HL-60 (cell line): ENCODE measurements at regions not wholly inside any gene's neighbourhood (a gene's known extent, or its start where the extent isn't known, plus 50 kb on each side); places are given as distances from the start of the nearest gene placed in this dataset.

Experiments
- GABPA ChIP-seq: IDR thresholded peaks from 2 replicates; pipeline ENCODE4 v1.6.1; 2012; ENCODE audit warnings: low read depth
- POLR2AphosphoS5 ChIP-seq: IDR thresholded peaks from 2 replicates; pipeline ENCODE4 v1.6.1; 2012; ENCODE audit warnings: low read depth
- TF ChIP-seq, protein P1 (sequence below): IDR thresholded peaks from one replicate; pipeline ENCODE4 v1.5.1; 2011; ENCODE audit warnings: low read length, control low read depth, inconsistent platforms; ENCODE audit not compliant: insufficient read depth
- TF ChIP-seq, protein P2 (sequence below): IDR thresholded peaks from 2 replicates; pipeline ENCODE4 v1.6.1; 2012; ENCODE audit warnings: low read depth; ENCODE audit not compliant: insufficient replicate concordance

DNA sequence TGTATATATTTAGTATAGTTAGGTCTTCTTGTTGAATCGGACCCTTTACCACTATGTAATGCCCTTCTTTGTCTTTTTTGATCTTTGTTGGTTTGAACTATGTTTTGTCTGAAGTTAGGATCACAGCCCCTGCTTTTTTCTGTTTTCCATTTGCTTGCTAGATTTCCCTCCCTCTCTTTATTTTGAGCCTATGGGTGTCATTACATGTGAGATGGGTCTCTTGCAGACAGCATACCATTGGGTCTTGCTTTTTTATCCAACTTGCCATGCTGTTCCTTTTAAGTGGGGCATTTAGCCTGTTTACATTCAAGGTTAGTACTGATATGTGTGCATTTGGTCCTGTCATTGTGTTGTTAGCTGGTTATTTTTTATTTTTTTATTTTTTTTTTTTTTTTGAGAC, 224.6 kb downstream of the INSC start:
- TF ChIP-seq, protein P1, sequence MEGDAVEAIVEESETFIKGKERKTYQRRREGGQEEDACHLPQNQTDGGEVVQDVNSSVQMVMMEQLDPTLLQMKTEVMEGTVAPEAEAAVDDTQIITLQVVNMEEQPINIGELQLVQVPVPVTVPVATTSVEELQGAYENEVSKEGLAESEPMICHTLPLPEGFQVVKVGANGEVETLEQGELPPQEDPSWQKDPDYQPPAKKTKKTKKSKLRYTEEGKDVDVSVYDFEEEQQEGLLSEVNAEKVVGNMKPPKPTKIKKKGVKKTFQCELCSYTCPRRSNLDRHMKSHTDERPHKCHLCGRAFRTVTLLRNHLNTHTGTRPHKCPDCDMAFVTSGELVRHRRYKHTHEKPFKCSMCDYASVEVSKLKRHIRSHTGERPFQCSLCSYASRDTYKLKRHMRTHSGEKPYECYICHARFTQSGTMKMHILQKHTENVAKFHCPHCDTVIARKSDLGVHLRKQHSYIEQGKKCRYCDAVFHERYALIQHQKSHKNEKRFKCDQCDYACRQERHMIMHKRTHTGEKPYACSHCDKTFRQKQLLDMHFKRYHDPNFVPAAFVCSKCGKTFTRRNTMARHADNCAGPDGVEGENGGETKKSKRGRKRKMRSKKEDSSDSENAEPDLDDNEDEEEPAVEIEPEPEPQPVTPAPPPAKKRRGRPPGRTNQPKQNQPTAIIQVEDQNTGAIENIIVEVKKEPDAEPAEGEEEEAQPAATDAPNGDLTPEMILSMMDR, result no peak
- TF ChIP-seq, protein P2, sequence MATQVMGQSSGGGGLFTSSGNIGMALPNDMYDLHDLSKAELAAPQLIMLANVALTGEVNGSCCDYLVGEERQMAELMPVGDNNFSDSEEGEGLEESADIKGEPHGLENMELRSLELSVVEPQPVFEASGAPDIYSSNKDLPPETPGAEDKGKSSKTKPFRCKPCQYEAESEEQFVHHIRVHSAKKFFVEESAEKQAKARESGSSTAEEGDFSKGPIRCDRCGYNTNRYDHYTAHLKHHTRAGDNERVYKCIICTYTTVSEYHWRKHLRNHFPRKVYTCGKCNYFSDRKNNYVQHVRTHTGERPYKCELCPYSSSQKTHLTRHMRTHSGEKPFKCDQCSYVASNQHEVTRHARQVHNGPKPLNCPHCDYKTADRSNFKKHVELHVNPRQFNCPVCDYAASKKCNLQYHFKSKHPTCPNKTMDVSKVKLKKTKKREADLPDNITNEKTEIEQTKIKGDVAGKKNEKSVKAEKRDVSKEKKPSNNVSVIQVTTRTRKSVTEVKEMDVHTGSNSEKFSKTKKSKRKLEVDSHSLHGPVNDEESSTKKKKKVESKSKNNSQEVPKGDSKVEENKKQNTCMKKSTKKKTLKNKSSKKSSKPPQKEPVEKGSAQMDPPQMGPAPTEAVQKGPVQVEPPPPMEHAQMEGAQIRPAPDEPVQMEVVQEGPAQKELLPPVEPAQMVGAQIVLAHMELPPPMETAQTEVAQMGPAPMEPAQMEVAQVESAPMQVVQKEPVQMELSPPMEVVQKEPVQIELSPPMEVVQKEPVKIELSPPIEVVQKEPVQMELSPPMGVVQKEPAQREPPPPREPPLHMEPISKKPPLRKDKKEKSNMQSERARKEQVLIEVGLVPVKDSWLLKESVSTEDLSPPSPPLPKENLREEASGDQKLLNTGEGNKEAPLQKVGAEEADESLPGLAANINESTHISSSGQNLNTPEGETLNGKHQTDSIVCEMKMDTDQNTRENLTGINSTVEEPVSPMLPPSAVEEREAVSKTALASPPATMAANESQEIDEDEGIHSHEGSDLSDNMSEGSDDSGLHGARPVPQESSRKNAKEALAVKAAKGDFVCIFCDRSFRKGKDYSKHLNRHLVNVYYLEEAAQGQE, result no peak
- TF ChIP-seq POLR2AphosphoS5, result no peak
- TF ChIP-seq GABPA, result no peak
